Thyroid gland (tissue), 4 donors: ENCODE measurements at regions not wholly inside any gene's neighbourhood (a gene's known extent, or its start where the extent isn't known, plus 50 kb on each side); places are given as distances from the start of the nearest gene placed in this dataset.

ENCODE experiments used
- POLR2A ChIP-seq, 2 donors: fragments of 450-650 bp; IDR thresholded peaks; one replicate each; pipeline ENCODE4 v1.6.1; 2017; ENCODE audit warnings: antibody characterized with exemption in 2 of 2, mild to moderate bottlenecking in 2 of 2, moderate library complexity in 1 of 2
- TF ChIP-seq, protein P1 (sequence below), 6 experiments: fragments of 200-600 bp in 3 of 6; fragments of 450-650 bp in 3 of 6; sonication (generic) in 3 of 6; IDR thresholded peaks; one replicate each; pipeline ENCODE4 v1.5.1; 2016 to 2019; ENCODE audit warnings: antibody characterized with exemption in 6 of 6, mild to moderate bottlenecking in 2 of 6, inconsistent platforms in 1 of 6, moderate library complexity in 1 of 6

DNA sequence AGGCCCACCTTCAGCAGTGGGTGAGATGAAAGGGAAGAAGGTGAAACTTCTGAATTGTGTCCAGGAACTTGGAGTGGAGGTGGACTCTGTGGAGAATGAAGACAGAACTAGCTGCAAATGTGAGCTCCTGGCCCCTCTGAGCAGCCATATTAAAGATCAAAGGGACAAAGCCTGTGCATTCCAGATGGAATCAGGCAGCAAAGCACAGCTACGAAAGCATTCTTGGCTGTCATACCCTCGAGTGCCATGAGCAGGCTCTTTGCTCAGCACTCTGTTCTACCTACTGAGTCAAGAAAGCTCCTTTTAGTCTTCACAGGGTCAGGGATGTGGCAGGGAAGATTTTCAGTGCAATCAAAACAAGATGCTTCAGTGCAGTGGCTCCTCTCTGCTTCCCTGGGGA lies 86.3 kb upstream of the TSPAN2 start:
- TF ChIP-seq, protein P1, sequence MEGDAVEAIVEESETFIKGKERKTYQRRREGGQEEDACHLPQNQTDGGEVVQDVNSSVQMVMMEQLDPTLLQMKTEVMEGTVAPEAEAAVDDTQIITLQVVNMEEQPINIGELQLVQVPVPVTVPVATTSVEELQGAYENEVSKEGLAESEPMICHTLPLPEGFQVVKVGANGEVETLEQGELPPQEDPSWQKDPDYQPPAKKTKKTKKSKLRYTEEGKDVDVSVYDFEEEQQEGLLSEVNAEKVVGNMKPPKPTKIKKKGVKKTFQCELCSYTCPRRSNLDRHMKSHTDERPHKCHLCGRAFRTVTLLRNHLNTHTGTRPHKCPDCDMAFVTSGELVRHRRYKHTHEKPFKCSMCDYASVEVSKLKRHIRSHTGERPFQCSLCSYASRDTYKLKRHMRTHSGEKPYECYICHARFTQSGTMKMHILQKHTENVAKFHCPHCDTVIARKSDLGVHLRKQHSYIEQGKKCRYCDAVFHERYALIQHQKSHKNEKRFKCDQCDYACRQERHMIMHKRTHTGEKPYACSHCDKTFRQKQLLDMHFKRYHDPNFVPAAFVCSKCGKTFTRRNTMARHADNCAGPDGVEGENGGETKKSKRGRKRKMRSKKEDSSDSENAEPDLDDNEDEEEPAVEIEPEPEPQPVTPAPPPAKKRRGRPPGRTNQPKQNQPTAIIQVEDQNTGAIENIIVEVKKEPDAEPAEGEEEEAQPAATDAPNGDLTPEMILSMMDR (IDR thresholded peaks at IDR 0.05): no peak
- TF ChIP-seq POLR2A (IDR thresholded peaks at IDR 0.05): no peak
